Islet of Langerhans (tissue), 1 donor: ENCODE measurements at regions not wholly inside any gene's neighbourhood (a gene's known extent, or its start where the extent isn't known, plus 50 kb on each side); places are given as distances from the start of the nearest gene placed in this dataset.
"Not testable (repeated sequence)": the region's sequence is repeated elsewhere in the genome, so short reads cannot be mapped to it uniquely, and the experiment has no call there.

Experiments
- FAIRE-seq: peaks from one replicate; lab custom pipeline; 2011; peaks lifted over from hg19 to GRCh38; lab: Jason Lieb, UNC

GRCh38 chr7:20839196-20839735, 52.6 kb upstream of the SP8 start:
- FAIRE-seq: no peak

GRCh38 chr7:20839987-20840386, 53.3 kb upstream of the SP8 start:
- no peak for FAIRE-seq

GRCh38 chr7:20846791-20847190, 60.1 kb upstream of the SP8 start:
- no peak for FAIRE-seq

- FAIRE-seq: no peak
Observed at GRCh38 chr7:20858951-20859350, 72.3 kb upstream of the SP8 start.

GRCh38 chr7:20861468-20861867, 74.8 kb upstream of the SP8 start:
- no peak for FAIRE-seq

GRCh38 chr7:20862554-20862953, 75.9 kb upstream of the SP8 start:
- no peak for FAIRE-seq

- no peak for FAIRE-seq
Observed at GRCh38 chr7:20864221-20864620, 77.5 kb upstream of the SP8 start.

GRCh38 chr7:20865684-20866083, 79.0 kb upstream of the SP8 start:
- FAIRE-seq: no peak

GRCh38 chr7:20870977-20871376, 84.3 kb upstream of the SP8 start:
- no peak for FAIRE-seq

- FAIRE-seq: no peak
Observed at GRCh38 chr7:20892776-20893175, 106.1 kb upstream of the SP8 start.

GRCh38 chr7:20894806-20895205, 108.1 kb upstream of the SP8 start:
- FAIRE-seq: no peak

- no peak for FAIRE-seq
Observed at GRCh38 chr7:20895563-20895962, 108.9 kb upstream of the SP8 start.

- FAIRE-seq: no peak
Observed at GRCh38 chr7:20896996-20897395, 110.3 kb upstream of the SP8 start.

GRCh38 chr7:20906801-20907453, 120.2 kb upstream of the SP8 start:
- no peak for FAIRE-seq

- no peak for FAIRE-seq
Observed at GRCh38 chr7:20911081-20911480, 124.4 kb upstream of the SP8 start.

- no peak for FAIRE-seq
Observed at GRCh38 chr7:20913853-20914252, 127.2 kb upstream of the SP8 start.

- no peak for FAIRE-seq
Observed at GRCh38 chr7:20916311-20916710, 129.6 kb upstream of the SP8 start.

- no peak for FAIRE-seq
Observed at GRCh38 chr7:20917603-20918002, 130.9 kb upstream of the SP8 start.

- no peak for FAIRE-seq
Observed at GRCh38 chr7:20918156-20918555, 131.5 kb upstream of the SP8 start.

- FAIRE-seq: not testable (repeated sequence)
Observed at GRCh38 chr7:20927178-20927577, 140.5 kb upstream of the SP8 start.

- FAIRE-seq: no peak
Observed at GRCh38 chr7:20927976-20928375, 141.3 kb upstream of the SP8 start.

GRCh38 chr7:20929199-20929598, 142.5 kb upstream of the SP8 start:
- FAIRE-seq: no peak

- FAIRE-seq: no peak
Observed at GRCh38 chr7:20931739-20932138, 145.1 kb upstream of the SP8 start.

GRCh38 chr7:20932785-20933527, 146.3 kb upstream of the SP8 start:
- no peak for FAIRE-seq
